SW 1271 (cell line): ENCODE measurements at regions not wholly inside any gene's neighbourhood (a gene's known extent, or its start where the extent isn't known, plus 50 kb on each side); places are given as distances from the start of the nearest gene placed in this dataset.

Experiments used
- DNase-seq, 2 experiments: peaks; one replicate each; lab custom pipeline; 2025; lab: John Stamatoyannopoulos, UW

DNA sequence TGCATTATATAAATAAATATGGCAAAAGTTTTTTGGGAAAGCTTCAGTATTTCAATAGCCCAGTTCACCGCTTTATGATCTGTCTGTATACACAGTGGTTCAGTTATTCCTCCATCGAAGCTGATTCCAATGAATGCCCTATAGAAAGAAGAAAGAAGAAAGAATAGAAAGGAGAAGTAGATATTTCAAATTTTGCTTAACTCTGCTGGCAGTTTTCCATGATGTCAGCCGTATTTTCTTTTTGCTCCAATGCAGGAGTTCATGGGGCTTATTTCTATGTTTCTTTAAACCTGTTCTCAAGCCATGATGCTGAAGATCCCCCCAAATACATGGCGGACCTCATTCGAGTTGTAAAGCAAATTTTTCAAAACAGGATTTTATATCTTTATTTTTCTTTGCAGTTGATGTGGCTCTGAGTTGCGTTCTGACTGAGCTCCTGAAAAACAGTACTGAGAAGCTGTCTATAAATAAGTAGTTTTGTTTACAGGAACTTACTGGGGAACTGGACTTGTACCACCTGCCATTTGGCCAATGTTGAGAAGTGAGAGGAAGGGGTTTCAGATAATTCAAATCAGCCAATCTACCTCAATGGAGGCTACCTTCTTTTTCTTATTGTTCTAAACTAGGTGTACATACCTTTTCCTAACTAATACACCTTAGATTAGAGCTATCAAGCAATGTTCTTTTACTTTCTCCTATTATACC is 418.5 kb upstream of the MEF2C start:
- DNase-seq: no peak

- DNase-seq: no peak
These were observed 417.5 kb upstream of the MEF2C start for GRCh38 chr5:89300426-89300970.

DNA sequence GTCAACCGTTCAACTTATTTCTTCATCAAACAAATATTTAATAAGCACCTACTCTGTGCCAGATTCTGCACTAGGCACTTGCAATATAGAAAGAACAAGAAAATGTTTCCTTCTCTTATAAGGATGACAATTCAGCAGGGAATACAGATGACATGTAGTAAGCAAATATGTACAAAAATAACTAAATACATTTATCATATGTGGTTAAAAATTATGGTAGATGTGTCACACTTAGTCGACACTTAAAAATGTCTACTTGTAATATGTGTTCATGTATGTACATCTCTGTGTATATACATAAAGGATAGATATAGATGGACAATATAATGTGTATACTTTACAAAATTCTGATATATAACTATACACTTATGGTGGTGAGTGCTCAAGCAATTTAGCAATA is 417.0 kb upstream of the MEF2C start:
- no peak for DNase-seq

DNA sequence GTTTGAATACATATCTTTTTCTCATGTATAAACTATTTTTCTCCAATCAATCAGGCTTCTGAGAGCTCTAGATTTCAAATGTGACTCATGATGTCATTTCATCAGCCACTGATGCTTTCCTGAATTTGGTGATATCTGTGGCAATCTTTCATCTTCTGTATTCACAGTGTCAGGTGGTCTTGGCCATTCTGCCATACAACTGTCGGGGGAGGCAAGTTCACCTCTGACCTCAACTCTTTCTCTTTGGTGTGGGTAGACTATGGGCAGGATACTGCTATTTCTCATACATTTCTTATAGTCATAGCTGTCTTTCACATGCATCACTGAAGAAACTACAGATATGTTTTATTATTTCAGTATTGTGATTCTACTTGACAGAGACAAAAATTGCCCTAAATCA is 414.1 kb upstream of the MEF2C start:
- DNase-seq: no peak

DNA sequence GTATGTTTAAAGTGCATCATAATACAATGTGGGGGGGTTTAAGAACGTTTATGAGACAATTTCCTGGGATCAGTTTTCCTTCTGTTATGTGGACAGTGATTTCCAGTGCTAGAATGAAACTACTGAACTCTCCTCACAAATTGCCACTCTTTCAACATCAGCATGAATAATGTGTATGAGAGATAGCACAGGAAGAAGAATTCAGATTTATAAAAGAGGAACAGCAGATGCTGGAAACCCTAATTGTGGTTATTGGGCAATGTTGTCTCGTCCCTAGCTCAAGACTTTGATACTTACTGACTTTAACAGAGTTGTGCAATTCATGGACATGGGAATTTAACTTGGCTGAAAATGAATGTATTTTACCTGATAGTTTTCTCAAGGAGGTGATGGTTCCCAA is 410.8 kb upstream of the MEF2C start:
- DNase-seq: no peak

DNA sequence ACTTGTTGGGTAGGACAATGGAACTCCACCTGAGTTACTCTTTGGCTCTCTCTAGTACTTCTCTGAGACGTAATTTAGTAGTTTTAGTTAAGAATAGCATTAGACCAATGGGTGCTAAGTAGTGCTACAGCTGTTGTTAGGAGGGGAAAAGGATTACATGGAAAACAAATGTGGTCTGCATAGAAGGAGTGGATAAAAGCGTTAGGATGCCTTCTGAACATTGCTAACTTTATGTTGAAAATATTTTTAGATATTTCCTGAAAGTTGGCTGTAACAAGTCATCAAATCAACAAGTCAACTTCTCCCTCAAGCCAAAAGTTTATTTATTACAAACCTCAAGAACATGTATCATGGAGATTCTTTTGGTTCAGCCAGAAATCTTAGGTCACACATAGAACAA is 409.5 kb upstream of the MEF2C start:
- no peak for DNase-seq

DNA sequence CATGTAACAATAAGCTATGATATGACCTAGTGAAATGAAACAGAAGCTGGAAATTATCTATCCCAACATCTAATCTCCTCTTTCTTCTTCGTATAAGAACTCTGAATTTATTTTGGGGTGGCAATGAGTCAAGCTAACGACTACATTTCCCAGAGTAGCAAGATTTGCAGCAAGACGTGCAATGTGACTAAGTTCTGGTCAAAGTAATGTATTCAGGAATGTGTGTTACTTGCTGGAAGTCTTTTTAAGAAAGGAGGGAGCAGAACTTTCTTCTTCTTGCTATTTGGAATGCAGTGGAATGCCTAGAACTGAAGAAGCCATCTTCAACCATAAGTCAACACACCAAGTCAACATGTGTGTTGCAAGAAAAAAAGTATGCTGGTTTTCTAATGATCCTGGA is 406.6 kb upstream of the MEF2C start:
- DNase-seq: no peak

- DNase-seq: no peak
These were observed 405.0 kb upstream of the MEF2C start for GRCh38 chr5:89287964-89288363.

- no peak for DNase-seq
These were observed 403.3 kb upstream of the MEF2C start for GRCh38 chr5:89286320-89286719.

DNA sequence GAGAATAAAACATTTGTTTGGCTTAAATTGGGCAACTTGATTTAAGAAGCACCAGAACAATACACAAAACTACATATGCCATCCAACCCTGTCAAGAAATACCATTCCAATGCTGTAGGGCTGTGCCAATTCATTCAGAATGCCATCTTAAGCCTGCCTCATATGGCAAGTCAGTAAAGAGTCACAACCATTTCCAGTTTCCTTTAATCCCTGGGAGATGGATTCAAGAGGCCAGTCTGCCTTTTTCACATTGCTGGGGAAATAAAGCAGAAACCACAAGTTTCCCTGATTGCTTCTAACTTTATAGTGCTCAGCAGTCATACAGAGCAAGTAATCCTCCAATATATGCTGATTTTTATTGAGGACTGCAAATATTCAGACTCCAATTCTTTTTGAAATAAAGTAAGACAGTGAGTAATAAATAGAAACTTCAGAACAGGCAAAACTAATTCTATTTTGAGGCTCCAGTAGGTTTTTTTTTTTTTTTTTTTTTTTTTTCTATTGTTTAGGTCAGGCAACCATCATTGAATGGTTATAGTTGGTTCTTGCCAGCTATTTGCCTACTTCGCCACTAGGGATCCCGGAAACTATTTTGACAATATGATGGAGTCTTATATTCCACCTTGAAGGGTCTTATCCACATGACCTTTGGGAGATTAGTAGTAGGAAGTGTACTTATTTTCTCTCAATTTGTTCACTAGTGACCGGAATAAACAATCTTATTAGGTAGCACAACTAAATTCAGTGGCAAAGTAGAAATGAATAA is 400.9 kb upstream of the MEF2C start:
- peak in 1 of 2 experiments; percentile 6 for DNase-seq

- DNase-seq: no peak
These were observed 399.8 kb upstream of the MEF2C start for GRCh38 chr5:89282554-89283510.

DNA sequence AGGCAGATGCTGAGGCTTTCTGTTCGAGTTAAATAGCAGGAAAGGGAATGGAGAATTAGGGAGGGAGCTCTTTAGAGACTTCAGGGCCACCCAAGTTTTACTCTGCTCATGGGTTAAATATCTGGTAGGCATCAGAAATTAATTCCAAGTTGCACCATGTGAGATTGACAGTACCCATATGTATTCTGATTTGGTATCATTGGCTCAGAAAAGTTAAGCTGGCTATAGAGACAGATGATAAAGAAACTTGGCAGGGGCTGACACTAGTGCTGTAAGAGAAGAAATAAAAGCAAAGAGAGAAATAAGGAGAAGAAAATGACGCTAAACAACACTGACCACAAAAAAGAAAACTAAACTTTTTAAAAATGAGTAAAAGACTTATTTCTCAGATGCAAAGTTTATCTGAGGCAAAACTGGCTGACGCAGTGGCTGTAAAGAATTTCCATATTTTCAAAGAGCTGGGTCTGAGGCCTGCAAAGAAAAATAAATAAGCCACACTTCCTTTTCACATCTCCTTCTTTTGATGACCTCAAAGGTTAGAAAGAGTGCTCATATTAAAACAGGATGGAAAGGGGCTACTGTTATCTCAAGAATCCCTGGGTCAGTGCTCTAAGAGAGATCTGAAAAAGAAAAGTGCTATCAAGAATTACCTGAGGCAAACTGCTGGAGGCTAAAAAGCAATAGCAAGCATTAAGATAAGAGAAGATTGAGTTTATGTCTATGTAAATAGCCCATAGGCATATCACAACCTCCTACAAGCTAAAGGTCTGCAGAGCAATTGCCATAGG is 399.0 kb upstream of the MEF2C start:
- DNase-seq: no peak

DNA sequence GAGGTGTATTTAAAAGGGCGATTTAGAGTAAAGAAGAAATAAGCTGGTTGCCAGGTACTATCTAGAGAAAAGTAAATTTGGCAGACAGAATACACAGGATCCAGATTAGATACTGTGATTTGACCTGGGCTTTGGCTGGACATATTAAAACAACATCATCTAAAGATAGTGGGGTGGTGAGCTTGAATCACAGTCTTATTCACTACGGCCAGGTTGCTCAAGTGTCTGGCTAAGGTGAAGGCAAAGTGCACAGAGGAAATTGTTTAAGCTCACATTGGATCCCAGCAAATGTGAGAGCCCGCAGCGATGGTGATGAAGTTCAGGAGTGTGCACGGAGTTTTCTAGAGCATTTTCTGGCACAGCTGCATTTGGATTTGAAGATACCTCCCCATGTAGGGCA is 398.2 kb upstream of the MEF2C start:
- DNase-seq: no peak

DNA sequence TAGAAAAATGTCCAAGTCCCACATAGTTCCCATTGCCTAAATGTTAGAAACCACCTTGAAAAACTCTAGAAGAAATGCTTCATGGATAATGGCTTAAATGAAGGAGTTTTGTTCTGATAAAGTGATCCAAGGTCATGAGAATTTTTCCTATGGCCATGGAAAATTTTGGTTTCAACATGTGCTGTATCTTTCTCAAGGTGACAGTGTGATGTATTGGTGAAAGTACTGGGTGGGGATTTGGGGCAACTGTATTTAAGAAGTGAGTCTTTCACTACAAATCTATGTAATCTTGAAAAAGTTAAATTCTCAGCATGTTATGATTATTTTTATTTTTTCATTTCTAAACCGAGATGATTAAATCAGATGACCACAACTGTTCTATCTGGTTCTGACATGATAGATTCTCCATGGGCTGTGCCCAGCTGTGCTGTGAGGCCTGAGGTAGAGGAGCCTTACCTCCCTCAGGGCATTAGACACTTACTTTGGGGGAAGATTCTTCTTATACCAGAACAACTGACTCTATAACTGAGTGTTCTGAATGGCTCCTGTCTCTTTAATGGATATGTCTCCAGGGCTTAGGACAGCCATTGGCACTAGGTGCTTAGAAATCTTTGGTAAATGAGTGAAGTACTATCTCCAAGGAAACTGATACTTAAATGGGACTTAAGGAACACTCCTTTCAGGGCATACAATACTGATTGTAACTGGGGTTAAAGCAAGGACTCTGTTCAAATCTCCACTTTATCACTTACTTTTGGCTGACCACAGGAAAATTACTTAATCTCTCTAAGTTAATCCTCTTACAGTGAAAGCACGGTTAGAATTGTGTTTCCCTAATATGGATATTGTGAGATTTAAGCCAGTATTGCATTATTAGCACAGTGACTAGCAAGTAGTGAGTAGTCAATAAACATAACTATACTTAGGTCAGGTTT is 397.4 kb upstream of the MEF2C start:
- DNase-seq: no peak

- DNase-seq: no peak
These were observed 396.5 kb upstream of the MEF2C start for GRCh38 chr5:89279391-89280036.

GRCh38 chr5:89277816-89278215 is 394.8 kb upstream of the MEF2C start:
- no peak for DNase-seq

- DNase-seq: no peak
These were observed 393.8 kb upstream of the MEF2C start for GRCh38 chr5:89276566-89277305.

DNA sequence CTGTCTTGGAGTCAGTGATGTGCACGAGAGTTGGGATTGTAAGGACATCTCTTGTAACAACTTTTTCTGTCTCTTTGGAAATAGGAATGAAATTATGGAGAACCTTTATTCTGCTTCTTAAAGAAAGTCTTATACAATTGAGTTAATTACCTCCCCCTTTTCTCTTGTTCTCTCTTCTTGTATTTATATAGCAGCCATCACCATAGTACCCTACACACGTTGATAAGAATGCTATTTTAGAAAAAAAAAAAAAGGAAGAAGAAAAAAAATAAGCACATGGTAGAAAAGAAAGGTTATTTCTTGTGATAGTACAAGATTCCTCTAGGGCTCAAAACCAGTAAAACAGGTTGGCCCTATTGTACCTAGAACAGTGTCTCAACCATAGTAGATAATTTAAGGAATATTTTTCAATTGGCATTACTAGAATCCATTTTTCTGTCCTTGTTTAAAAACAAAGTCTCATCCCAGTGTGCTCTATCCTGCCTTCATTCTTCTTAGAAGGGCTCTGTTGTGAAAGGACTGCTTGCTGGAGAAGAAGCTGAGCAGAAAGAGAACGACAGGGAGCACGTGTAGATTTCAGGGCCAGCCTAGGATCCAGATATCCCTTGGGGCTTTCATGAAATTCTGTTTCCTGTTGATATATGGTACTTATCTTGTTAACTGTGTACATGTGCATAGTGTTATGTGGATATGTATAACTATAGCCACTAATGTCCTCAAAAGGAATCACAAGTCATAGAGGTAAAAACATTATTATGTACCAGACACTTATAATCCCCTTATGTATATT is 392.3 kb upstream of the MEF2C start:
- DNase-seq: no peak
